Upper lobe of left lung (tissue), 4 donors: ENCODE measurements at regions not wholly inside any gene's neighbourhood (a gene's known extent, or its start where the extent isn't known, plus 50 kb on each side); places are given as distances from the start of the nearest gene placed in this dataset.

Source experiments
- POLR2A ChIP-seq, 4 donors: fragments of 450-650 bp; IDR thresholded peaks; one replicate each; pipeline ENCODE4 v1.5.1; 2016 to 2017; ENCODE audit warnings: antibody characterized with exemption in 4 of 4, mild to moderate bottlenecking in 2 of 4
- POLR2AphosphoS5 ChIP-seq, 2 donors: sonication (generic); formaldehyde crosslinking; IDR thresholded peaks; one replicate each; pipeline ENCODE4 v1.5.1; 2017; ENCODE audit warnings: antibody characterized with exemption in 2 of 2
- TF ChIP-seq, protein P1 (sequence below), 6 experiments: fragments of 450-650 bp in 4 of 6; fragments of 200-600 bp in 2 of 6; sonication (generic) in 2 of 6; IDR thresholded peaks; one replicate each; pipeline ENCODE4 v1.5.1; 2016 to 2019; ENCODE audit warnings: antibody characterized with exemption in 6 of 6

- TF ChIP-seq POLR2A (IDR thresholded peaks at IDR 0.05), result no peak
- TF ChIP-seq, protein P1, sequence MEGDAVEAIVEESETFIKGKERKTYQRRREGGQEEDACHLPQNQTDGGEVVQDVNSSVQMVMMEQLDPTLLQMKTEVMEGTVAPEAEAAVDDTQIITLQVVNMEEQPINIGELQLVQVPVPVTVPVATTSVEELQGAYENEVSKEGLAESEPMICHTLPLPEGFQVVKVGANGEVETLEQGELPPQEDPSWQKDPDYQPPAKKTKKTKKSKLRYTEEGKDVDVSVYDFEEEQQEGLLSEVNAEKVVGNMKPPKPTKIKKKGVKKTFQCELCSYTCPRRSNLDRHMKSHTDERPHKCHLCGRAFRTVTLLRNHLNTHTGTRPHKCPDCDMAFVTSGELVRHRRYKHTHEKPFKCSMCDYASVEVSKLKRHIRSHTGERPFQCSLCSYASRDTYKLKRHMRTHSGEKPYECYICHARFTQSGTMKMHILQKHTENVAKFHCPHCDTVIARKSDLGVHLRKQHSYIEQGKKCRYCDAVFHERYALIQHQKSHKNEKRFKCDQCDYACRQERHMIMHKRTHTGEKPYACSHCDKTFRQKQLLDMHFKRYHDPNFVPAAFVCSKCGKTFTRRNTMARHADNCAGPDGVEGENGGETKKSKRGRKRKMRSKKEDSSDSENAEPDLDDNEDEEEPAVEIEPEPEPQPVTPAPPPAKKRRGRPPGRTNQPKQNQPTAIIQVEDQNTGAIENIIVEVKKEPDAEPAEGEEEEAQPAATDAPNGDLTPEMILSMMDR (IDR thresholded peaks at IDR 0.05), result no peak
- TF ChIP-seq POLR2AphosphoS5 (IDR thresholded peaks at IDR 0.05), result no peak
These were observed 982.2 kb upstream of the FBXO33 start for GRCh38 chr14:40414386-40414785.
